Peyer's patch (tissue), 4 donors: ENCODE measurements at regions not wholly inside any gene's neighbourhood (a gene's known extent, or its start where the extent isn't known, plus 50 kb on each side); places are given as distances from the start of the nearest gene placed in this dataset.
"Not testable (repeated sequence)": the region's sequence is repeated elsewhere in the genome, so short reads cannot be mapped to it uniquely, and the experiment has no call there.

Source experiments
- DNase-seq, 3 donors: peaks; one replicate each; pipeline ENCODE4 v3.0.0-alpha.2; 2017 to 2019
- H3K27ac ChIP-seq, 4 donors: fragments of 200-600 bp; sonication (generic); one replicate each; pipeline ENCODE4 v1.5.1; 2016 to 2019
- H3K27me3 ChIP-seq, 2 donors: fragments of 200-600 bp; sonication (generic); one replicate each; pipeline ENCODE4 v1.5.1; 2019
- H3K36me3 ChIP-seq, 3 donors: fragments of 200-600 bp; sonication (generic); one replicate each; pipeline ENCODE4 v1.5.1; 2016 to 2019
- H3K4me1 ChIP-seq, 4 donors: fragments of 200-600 bp; sonication (generic); one replicate each; pipeline ENCODE4 v1.5.1; 2016 to 2019
- H3K4me3 ChIP-seq, 4 donors: fragments of 200-600 bp; sonication (generic); 1 replicate in 3 of 4; 2 replicates in 1 of 4; pipeline ENCODE4 v1.5.1; 2016 to 2019; ENCODE audit warnings: mild to moderate bottlenecking in 1 of 4
- H3K9me3 ChIP-seq, 4 donors: fragments of 200-600 bp; sonication (generic); one replicate each; pipeline ENCODE4 v1.5.1; 2016 to 2019; ENCODE audit warnings: mild to moderate bottlenecking in 1 of 4

DNA sequence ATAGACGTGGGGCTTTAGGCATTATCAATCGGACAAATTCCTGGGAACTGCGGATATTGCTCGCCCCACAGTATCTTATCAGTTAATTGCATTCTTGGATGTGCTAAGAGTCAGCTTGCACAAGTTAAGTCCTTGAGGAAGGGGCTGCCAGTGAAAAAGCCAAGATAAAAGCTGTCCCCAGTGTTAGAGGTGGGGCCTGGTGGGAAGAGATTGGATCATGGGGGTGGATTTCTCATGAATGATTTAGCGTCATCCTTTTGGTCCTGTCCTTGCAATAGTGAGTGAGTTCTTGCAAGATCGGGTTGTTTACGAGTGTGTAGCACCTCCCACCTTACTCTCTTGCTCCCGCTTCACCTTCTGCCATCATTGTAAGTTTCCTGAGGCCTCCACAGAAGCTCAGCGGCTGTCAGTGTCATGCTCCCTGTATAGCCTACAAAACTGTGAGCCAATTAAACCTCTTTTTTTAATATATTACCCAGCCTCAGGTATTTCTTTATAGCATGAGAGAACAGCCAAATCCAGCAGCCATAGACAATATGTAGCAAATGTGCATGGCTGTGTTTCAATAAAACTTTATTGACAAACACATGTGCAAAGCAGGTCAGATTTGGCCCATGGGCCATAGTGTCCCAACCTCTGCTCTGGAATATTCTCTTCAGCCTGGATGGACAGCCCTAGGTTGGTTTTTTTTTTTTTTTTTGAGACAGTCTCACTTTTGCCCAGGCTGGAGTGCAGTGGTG lies 189.2 kb downstream of the OTOP1 start:
- not testable (repeated sequence) for DNase-seq, H3K4me1 ChIP-seq, H3K27ac ChIP-seq, H3K27me3 ChIP-seq, H3K36me3 ChIP-seq, H3K9me3 ChIP-seq, H3K4me3 ChIP-seq

DNA sequence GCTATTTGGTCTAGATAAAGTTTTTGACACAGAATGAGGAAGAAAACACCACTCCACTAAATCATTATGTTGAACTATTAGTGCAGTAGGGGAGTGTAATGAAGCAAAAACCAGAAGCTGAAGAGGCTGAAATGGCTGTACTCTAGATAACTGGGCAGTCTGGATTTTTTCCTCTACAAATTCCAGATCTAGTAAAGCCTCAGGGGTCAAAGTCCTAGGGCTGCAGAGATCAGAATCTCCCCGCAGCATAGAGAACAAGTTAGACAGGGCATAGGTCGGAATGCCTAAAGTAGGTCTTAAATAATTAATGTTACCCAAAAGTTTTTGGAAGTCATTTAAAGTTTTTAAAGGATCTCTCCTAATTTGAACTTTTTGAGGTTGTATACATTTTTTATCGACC lies 180.9 kb downstream of the OTOP1 start:
- not testable (repeated sequence) for H3K4me3 ChIP-seq, H3K27ac ChIP-seq, H3K27me3 ChIP-seq, H3K9me3 ChIP-seq, DNase-seq, H3K4me1 ChIP-seq, H3K36me3 ChIP-seq

DNA sequence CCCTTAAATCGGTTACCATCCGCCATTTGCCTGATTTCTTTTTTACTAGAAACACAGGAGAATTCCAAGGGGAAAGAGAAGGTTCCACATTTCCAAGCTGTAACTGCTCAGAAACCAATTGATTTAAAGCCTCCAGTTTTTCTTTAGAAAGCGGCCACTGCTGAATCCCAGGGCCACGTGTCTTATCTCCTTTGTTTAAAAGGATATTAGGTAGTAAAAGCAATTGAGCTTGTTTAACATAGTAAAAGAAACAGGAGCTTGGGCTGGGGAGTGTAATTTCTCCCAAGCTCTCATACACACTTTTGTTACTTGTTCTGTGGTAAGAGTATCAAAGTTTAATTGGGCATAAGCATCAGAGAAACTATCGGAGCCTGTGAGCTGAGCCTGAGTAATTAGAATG lies 180.0 kb downstream of the OTOP1 start:
- H3K4me1 ChIP-seq, H3K27me3 ChIP-seq, H3K27ac ChIP-seq, H3K9me3 ChIP-seq, H3K4me3 ChIP-seq, DNase-seq, H3K36me3 ChIP-seq: not testable (repeated sequence)

DNA sequence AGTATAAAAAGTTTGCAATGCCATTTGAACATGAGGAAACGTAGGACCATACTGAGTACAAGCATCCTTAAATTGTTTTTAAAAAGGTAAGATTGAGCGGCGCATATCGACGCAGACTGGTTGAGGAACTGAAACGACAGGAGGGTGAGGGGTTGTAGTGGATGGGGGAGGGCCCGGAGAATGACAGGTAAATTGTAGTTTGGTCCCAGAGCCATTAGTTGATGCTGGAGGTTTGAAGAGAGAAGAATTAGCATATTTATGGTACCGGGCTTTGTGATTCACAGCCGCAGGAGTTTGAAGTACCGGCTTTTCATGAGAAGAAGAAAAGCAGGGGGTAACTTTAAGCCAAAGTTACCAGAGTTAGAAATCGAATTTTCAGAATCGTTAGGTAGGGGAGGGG lies 179.5 kb downstream of the OTOP1 start:
- H3K36me3 ChIP-seq, H3K9me3 ChIP-seq, DNase-seq, H3K4me3 ChIP-seq, H3K27me3 ChIP-seq, H3K27ac ChIP-seq, H3K4me1 ChIP-seq: not testable (repeated sequence)

DNA sequence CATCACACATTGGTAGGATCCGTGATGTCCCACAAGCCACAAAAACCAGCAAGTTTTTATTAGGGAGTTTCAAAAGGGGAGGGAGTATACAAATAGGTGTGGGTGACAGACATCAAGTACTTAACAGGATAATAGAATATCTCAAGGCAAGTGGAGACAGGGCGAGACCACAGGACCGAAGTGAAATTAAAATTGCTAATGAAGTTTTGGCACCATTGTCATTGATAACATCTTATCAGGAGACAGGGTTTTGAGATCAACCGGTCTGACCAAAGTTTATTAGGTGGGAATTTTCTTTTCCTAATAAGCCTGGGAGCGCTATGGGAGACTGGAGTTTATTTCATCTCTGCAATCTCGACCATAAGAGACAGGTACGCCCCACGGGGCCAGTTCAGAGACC lies 178.5 kb downstream of the OTOP1 start:
- not testable (repeated sequence) for H3K4me3 ChIP-seq, H3K4me1 ChIP-seq, H3K9me3 ChIP-seq, H3K27me3 ChIP-seq, H3K27ac ChIP-seq, DNase-seq, H3K36me3 ChIP-seq

DNA sequence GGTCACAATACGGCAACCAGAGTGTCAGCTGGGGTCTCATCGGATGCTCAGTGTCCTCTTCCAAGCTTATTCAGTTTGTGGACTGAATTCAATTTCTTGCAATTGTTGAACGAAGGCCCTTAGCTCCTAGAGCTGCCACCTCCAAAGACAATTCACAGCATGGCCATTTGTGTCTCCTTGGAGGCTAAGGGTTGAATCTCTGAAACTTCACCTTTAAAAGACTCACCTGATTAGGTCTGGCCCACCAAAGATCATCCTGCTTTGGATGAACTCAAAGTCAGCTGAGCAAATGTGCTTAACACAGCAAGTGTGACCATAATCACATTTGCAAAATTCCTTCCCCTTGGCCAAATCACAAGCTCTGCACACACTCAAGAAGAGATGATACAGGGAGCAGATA lies 175.9 kb downstream of the OTOP1 start:
- H3K27me3 ChIP-seq, H3K27ac ChIP-seq, DNase-seq, H3K36me3 ChIP-seq, H3K9me3 ChIP-seq, H3K4me1 ChIP-seq, H3K4me3 ChIP-seq: not testable (repeated sequence)

DNA sequence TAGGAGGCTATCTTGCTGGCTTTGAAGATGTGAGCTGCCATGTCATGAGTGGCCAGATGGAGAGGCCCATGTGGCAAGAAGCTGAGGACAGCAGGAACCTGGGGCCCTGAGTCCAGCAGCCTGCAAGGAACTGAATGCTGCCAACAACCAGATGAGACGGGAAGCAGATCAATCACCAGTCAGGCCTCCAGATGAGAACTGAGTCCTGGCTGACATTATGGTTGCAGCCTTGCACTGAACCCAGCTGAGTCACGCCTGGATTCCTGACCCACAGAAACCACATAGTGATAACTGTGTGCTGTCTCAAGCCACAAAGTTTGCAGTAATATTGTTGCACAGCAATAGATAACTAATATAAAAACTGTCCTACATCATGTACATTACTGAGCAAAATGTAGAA lies 173.8 kb downstream of the OTOP1 start:
- not testable (repeated sequence) for DNase-seq, H3K9me3 ChIP-seq, H3K27me3 ChIP-seq, H3K27ac ChIP-seq, H3K4me3 ChIP-seq, H3K36me3 ChIP-seq, H3K4me1 ChIP-seq

DNA sequence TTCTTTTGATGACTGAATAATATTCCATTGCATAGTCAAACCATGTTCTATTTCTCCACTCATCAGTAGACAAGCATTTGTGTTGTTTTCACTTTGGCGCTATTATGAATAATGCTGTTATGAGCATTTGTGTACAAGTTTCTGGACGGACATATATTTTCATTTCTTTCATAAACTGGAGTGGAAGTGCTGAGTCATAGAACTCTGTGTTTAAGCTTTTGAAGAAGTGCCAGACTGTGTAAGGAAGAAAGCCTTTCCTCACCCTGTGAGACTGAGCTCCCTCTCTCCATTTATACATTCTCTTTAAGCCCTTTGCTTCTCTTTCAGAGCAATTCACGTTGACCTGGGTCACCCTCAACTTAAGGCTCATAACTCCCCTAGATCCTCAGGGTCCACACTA lies 169.5 kb downstream of the OTOP1 start:
- H3K27ac ChIP-seq, H3K27me3 ChIP-seq, H3K4me1 ChIP-seq, H3K9me3 ChIP-seq, H3K4me3 ChIP-seq, DNase-seq, H3K36me3 ChIP-seq: not testable (repeated sequence)

DNA sequence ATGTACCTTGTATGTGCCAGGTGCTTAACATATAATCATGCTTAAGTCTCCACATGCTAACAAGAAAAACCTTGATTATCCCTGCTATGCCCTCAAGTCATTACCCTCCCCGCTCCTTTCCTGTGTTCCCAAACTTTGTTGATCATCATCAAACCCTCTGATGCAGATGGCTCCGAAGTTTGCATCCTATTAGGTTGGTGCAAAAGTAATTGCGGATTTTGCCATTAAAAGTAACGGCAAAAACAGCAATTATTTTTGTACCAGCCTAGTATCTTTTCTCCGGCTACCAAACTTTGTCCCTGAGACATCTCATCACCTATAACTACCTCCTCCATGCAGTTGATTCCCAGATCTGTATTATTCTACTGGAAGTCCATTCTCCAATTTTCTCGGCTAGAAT lies 142.6 kb downstream of the OTOP1 start:
- DNase-seq, H3K4me1 ChIP-seq, H3K27me3 ChIP-seq, H3K36me3 ChIP-seq, H3K9me3 ChIP-seq, H3K4me3 ChIP-seq, H3K27ac ChIP-seq: not testable (repeated sequence)

DNA sequence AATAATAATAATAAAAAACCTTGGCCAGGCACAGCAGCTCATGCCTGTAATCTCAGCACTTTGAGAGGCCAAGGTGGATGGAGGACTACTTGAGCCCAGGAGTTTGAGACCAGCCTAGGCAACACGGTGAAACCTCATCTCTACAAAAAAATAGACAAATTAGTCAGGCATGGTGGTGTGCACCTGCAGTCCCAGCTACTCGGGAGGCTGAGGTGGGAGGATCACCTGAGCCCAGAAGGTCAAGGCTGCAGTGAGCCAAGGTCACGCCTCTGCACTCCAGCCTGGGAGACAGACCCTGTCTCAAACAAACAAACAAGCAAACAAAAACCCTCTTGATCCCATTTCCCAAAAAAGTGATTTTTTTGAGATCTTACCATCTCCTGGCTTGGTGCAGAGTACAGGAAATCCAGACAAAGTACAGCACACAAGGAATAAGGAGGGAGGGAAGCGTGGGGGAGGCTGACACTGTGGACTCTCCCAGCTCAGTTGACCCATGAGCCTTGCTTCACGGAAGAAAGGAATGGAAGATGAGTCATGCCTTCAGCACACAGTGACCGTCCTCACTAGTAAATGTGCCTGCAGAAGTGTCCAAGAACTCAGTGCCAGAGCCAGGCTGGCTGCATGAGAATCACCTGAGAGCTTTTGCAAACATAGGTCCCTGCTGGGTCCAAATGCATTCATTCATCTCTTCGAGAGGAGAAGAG lies 136.9 kb downstream of the OTOP1 start:
- H3K27ac ChIP-seq, H3K4me1 ChIP-seq, DNase-seq: not testable (repeated sequence)

DNA sequence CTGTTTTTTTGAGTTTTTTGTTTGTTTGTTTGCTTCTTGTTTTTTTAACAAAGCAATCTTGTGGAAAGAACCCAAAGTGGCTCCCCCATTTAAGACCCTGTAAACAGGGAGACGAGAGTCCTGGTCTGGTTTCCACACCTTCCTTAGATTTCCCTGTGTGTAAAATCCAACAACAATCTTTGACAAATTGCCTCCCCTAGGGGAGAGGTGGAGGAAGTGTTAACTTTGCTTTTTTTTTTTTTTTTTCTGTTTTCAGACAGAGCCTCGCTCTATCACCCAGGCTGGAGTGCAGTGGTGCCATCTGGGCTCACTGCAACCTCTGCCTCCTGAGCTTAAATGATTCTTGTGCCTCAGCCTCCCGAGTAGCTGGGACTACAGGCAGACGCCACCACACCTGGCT lies 136.0 kb downstream of the OTOP1 start:
- not testable (repeated sequence) for H3K9me3 ChIP-seq, H3K4me1 ChIP-seq, H3K36me3 ChIP-seq, H3K27ac ChIP-seq, H3K27me3 ChIP-seq, DNase-seq, H3K4me3 ChIP-seq

More for the DNA sequence above, 136.9 kb downstream of the OTOP1 start:
- H3K4me3 ChIP-seq, H3K9me3 ChIP-seq, H3K36me3 ChIP-seq, H3K27me3 ChIP-seq: not testable (repeated sequence)

DNA sequence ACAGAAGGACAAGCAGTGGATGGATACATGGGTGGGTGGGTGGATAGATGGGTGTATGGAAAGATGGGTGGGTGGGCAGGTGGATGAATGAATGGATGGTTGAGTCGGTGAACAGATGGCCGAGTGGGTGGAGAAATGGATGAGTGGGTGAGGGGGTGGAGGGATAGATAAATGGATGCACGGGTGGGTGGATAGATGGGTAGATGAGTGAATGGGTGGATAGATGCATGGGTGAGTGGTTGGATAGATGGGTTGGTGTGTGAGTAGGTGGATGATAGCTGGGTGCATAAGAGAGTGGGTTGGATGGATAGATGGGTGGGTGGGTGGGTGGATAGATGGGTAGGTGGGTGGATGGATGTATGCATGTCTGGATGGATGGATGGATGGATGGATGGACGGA lies 134.6 kb downstream of the OTOP1 start:
- H3K27me3 ChIP-seq, H3K9me3 ChIP-seq, H3K4me1 ChIP-seq, H3K27ac ChIP-seq, H3K36me3 ChIP-seq, DNase-seq, H3K4me3 ChIP-seq: not testable (repeated sequence)

DNA sequence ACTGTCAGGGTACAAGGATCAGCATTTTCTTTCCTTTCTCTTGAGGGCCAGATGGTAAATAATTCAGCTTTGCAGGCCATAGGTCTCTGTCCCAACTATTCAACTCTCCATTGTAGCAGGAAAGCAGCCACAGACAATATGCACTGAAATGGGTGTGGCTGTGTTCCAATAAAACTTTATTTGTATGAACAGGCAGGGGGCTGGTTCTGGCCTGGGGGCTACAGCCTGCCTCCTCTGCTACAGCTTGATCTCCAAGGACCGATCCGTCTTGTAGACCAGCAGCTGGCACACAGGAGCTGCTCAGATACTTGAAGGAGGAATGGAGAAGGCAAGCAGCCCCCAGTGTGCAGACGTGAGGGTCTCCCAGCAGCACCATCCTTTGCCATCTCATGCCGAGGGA lies 127.1 kb downstream of the OTOP1 start:
- H3K9me3 ChIP-seq, H3K27ac ChIP-seq, H3K4me3 ChIP-seq, H3K27me3 ChIP-seq, DNase-seq, H3K36me3 ChIP-seq, H3K4me1 ChIP-seq: not testable (repeated sequence)

DNA sequence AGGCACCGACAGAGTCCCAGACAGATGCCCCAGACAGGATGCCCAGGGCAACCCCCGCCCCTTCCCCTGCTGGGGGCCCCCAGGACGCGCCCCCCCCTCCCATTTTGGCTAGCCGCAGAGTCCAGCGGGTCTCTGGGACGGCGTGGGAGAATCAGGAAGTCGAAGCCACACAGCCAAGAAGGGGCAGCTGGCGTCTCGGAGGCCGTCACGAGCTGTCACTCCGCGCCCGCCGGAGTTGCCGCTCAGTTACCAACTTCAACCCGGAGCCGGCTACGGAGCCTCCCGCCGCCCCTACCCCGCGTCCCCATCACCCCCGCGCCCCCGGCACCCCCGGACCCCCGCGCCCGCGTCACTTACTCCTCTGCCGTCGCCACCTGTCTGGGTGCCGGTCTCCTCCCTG lies 119.8 kb downstream of the OTOP1 start:
- not testable (repeated sequence) for H3K27ac ChIP-seq, H3K9me3 ChIP-seq, H3K4me1 ChIP-seq, DNase-seq, H3K27me3 ChIP-seq, H3K36me3 ChIP-seq
- peak overlapping the region; percentile 21 to 53 (median 46) for H3K4me3 ChIP-seq
